Upper lobe of left lung (tissue), 6 donors: ENCODE measurements at regions not wholly inside any gene's neighbourhood (a gene's known extent, or its start where the extent isn't known, plus 50 kb on each side); places are given as distances from the start of the nearest gene placed in this dataset.

Experiments used
- ATAC-seq, 2 donors: fragments of 200-7000 bp; cut with Tn5 transposase; one replicate each; pipeline ENCODE4 v1.9.1; 2022; ENCODE audit warnings: mild to moderate bottlenecking in 2 of 2, moderate library complexity in 2 of 2; ENCODE audit not compliant: low FRiP score in 2 of 2
- DNase-seq, 2 donors: peaks; one replicate each; pipeline ENCODE4 v3.0.0-alpha.2; 2019 to 2020
- H3K27ac ChIP-seq, 4 donors: fragments of 200-600 bp; sonication (generic); one replicate each; pipeline ENCODE4 v1.5.1; 2016 to 2019
- H3K27me3 ChIP-seq, 4 donors: fragments of 200-600 bp; sonication (generic); one replicate each; pipeline ENCODE4 v1.5.1; 2017 to 2019
- H3K36me3 ChIP-seq, 4 donors: fragments of 200-600 bp; sonication (generic); one replicate each; pipeline ENCODE4 v1.5.1; 2016 to 2019
- H3K4me1 ChIP-seq, 4 donors: fragments of 200-600 bp; sonication (generic); one replicate each; pipeline ENCODE4 v1.5.1; 2018 to 2019
- H3K4me3 ChIP-seq, 4 donors: fragments of 200-600 bp; sonication (generic); one replicate each; pipeline ENCODE4 v1.5.1; 2017 to 2019; ENCODE audit warnings: mild to moderate bottlenecking in 2 of 4, moderate library complexity in 1 of 4
- H3K9me3 ChIP-seq, 4 donors: fragments of 200-600 bp; sonication (generic); one replicate each; pipeline ENCODE4 v1.5.1; 2018 to 2019
- CTCF ChIP-seq, 6 experiments: fragments of 450-650 bp in 4 of 6; fragments of 200-600 bp in 2 of 6; sonication (generic) in 2 of 6; IDR thresholded peaks; one replicate each; pipeline ENCODE4 v1.5.1; 2016 to 2019; ENCODE audit warnings: antibody characterized with exemption in 6 of 6
- EP300 ChIP-seq, 4 donors: sonication (generic); formaldehyde crosslinking; IDR thresholded peaks; one replicate each; pipeline ENCODE4 v1.5.1; 2017; ENCODE audit warnings: antibody characterized with exemption in 4 of 4, control low read depth in 2 of 4
- POLR2A ChIP-seq, 4 donors: fragments of 450-650 bp; IDR thresholded peaks; one replicate each; pipeline ENCODE4 v1.5.1; 2016 to 2017; ENCODE audit warnings: antibody characterized with exemption in 4 of 4, mild to moderate bottlenecking in 2 of 4
- POLR2AphosphoS5 ChIP-seq, 2 donors: sonication (generic); formaldehyde crosslinking; IDR thresholded peaks; one replicate each; pipeline ENCODE4 v1.5.1; 2017; ENCODE audit warnings: antibody characterized with exemption in 2 of 2
- WGBS, 2 donors: methylation state at CpG; one replicate each; pipeline ENCODE4 v1.1.5; 2017 to 2018; 5-methylcytosine and 5-hydroxymethylcytosine counted together
- donor health status: DM: no; HTN: no; CAD: no; lungs with moderate emphysema.
- donor health status: DM: no; HTN: yes; CAD: no; lungs with severe emphysema.

GRCh38 chr1:193553564-193553963 is 367.2 kb upstream of the B3GALT2 start:
- WGBS, 2 donors: 97 to 100% methylated on average over 2 of the region's 2 CpGs
- no peaks in the 10 kb centered on the region for H3K9me3 ChIP-seq
- H3K27me3 ChIP-seq: no peaks in the 10 kb centered on the region
- no peak overlapping the region for H3K4me3 ChIP-seq
- H3K4me1 ChIP-seq: peaks cover 0 to 6% (median 5%) of the 10 kb centered on the region in 4 donors
- TF ChIP-seq EP300 (IDR thresholded peaks at IDR 0.05) (no peak), POLR2AphosphoS5 (IDR thresholded peaks at IDR 0.05) (no peak), CTCF (IDR thresholded peaks at IDR 0.05) (no peak), POLR2A (IDR thresholded peaks at IDR 0.05) (no peak)
- H3K27ac ChIP-seq: no peak overlapping the region
- no peaks in the 10 kb centered on the region for H3K36me3 ChIP-seq
- DNase-seq: no peak
- ATAC-seq: no peak

GRCh38 chr1:193552274-193552673 is 365.9 kb upstream of the B3GALT2 start:
- no peak for TF ChIP-seq POLR2AphosphoS5 (IDR thresholded peaks at IDR 0.05)
- no peak for TF ChIP-seq CTCF (IDR thresholded peaks at IDR 0.05)
- TF ChIP-seq EP300 (IDR thresholded peaks at IDR 0.05): no peak
- no peak for TF ChIP-seq POLR2A (IDR thresholded peaks at IDR 0.05)
- DNase-seq: no peak
- ATAC-seq: no peak
- H3K9me3 ChIP-seq: no peaks in the 10 kb centered on the region
- H3K36me3 ChIP-seq: no peaks in the 10 kb centered on the region
- WGBS, 2 donors: 92 to 95% methylated on average over 4 of the region's 4 CpGs
- H3K27ac ChIP-seq: no peak overlapping the region
- no peaks in the 10 kb centered on the region for H3K4me1 ChIP-seq
- no peak overlapping the region for H3K4me3 ChIP-seq
- no peaks in the 10 kb centered on the region for H3K27me3 ChIP-seq

- no peak overlapping the region for H3K27ac ChIP-seq
- H3K36me3 ChIP-seq: no peaks in the 10 kb centered on the region
- no peak for TF ChIP-seq CTCF (IDR thresholded peaks at IDR 0.05)
- TF ChIP-seq POLR2A (IDR thresholded peaks at IDR 0.05): no peak
- TF ChIP-seq POLR2AphosphoS5 (IDR thresholded peaks at IDR 0.05): no peak
- TF ChIP-seq EP300 (IDR thresholded peaks at IDR 0.05): no peak
- DNase-seq (no peak), ATAC-seq (no peak)
- H3K27me3 ChIP-seq: no peaks in the 10 kb centered on the region
- no peaks in the 10 kb centered on the region for H3K9me3 ChIP-seq
- 92 to 96% methylated on average over 1 of the region's 1 CpG for WGBS, 2 donors
- no peak overlapping the region for H3K4me3 ChIP-seq
- H3K4me1 ChIP-seq: no peaks in the 10 kb centered on the region
Measured at GRCh38 chr1:193549081-193549480, 362.7 kb upstream of the B3GALT2 start.

- 87 to 89% methylated on average over 2 of the region's 2 CpGs for WGBS, 2 donors
- Histone ChIP-seq H3K36me3 (no peaks in the 10 kb centered on the region), H3K9me3 (no peaks in the 10 kb centered on the region), H3K27ac (no peak overlapping the region), H3K4me3 (no peak overlapping the region), H3K27me3 (no peaks in the 10 kb centered on the region), H3K4me1 (no peaks in the 10 kb centered on the region)
- DNase-seq (no peak), ATAC-seq (no peak)
- no peak for TF ChIP-seq POLR2AphosphoS5 (IDR thresholded peaks at IDR 0.05)
- TF ChIP-seq CTCF (IDR thresholded peaks at IDR 0.05): no peak
- TF ChIP-seq POLR2A (IDR thresholded peaks at IDR 0.05): no peak
- TF ChIP-seq EP300 (IDR thresholded peaks at IDR 0.05): no peak
Measured at GRCh38 chr1:193545171-193545570, 358.8 kb upstream of the B3GALT2 start.

- 91% methylated on average over 4 of the region's 4 CpGs for WGBS, 2 donors
- no peak for TF ChIP-seq EP300 (IDR thresholded peaks at IDR 0.05)
- no peak for TF ChIP-seq CTCF (IDR thresholded peaks at IDR 0.05)
- no peak for TF ChIP-seq POLR2AphosphoS5 (IDR thresholded peaks at IDR 0.05)
- TF ChIP-seq POLR2A (IDR thresholded peaks at IDR 0.05): no peak
- Histone ChIP-seq H3K4me1 (no peaks in the 10 kb centered on the region), H3K4me3 (no peak overlapping the region), H3K36me3 (no peaks in the 10 kb centered on the region), H3K27me3 (no peaks in the 10 kb centered on the region), H3K27ac (no peak overlapping the region), H3K9me3 (no peaks in the 10 kb centered on the region)
- ATAC-seq (no peak), DNase-seq (no peak)
Measured at GRCh38 chr1:193543259-193543658, 356.8 kb upstream of the B3GALT2 start.
